A549 (cell line): ENCODE measurements at regions not wholly inside any gene's neighbourhood (a gene's known extent, or its start where the extent isn't known, plus 50 kb on each side); places are given as distances from the start of the nearest gene placed in this dataset.

Source experiments
- EHMT2 ChIP-seq: fragments of 200-600 bp; sonication (generic); IDR thresholded peaks from 2 replicates; pipeline ENCODE4 v1.6.1; 2016; ENCODE audit warnings: antibody characterized with exemption, low read depth, mild to moderate bottlenecking, moderate library complexity
- PBX3 ChIP-seq: IDR thresholded peaks from 2 replicates; pipeline ENCODE4 v1.6.1; 2012
- TFCP2L1 ChIP-seq: fragments of 250-450 bp; sonication (Bioruptor Pico); IDR thresholded peaks from 2 replicates; pipeline ENCODE4 v1.5.0; 2021; ENCODE audit warnings: mild to moderate bottlenecking
- TF ChIP-seq, protein P1 (sequence below): fragments of >200 bp; sonication (Bioruptor Twin); formaldehyde crosslinking; IDR thresholded peaks from 3 replicates; pipeline ENCODE4 v1.5.1; 2016

DNA sequence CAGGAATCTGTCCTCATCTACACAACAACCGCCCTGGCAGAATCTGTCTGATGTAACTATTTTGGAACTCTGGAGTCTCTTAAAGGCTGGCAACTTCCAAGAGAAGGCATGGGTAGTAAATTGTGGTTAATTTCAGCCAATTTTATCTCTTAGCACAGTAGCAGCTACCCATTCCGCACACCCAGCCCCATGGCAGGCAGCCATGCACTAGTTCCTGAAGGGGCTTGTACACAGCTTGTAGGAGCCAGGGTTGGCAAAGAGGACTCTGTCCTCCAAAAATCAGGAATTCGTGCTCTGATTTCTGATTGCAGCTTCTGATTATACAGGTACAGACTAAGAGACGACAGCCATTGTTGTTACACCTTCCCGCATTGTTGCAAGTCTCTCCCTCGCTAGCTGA lies 155.9 kb downstream of the RNF144B start:
- TF ChIP-seq TFCP2L1 (CRISPR knock-in tag) (no peak), EHMT2 (no peak), PBX3 (no peak)
- TF ChIP-seq, protein P1, sequence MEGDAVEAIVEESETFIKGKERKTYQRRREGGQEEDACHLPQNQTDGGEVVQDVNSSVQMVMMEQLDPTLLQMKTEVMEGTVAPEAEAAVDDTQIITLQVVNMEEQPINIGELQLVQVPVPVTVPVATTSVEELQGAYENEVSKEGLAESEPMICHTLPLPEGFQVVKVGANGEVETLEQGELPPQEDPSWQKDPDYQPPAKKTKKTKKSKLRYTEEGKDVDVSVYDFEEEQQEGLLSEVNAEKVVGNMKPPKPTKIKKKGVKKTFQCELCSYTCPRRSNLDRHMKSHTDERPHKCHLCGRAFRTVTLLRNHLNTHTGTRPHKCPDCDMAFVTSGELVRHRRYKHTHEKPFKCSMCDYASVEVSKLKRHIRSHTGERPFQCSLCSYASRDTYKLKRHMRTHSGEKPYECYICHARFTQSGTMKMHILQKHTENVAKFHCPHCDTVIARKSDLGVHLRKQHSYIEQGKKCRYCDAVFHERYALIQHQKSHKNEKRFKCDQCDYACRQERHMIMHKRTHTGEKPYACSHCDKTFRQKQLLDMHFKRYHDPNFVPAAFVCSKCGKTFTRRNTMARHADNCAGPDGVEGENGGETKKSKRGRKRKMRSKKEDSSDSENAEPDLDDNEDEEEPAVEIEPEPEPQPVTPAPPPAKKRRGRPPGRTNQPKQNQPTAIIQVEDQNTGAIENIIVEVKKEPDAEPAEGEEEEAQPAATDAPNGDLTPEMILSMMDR, result no peak
